NT2/D1 (cell line): ENCODE measurements at regions not wholly inside any gene's neighbourhood (a gene's known extent, or its start where the extent isn't known, plus 50 kb on each side); places are given as distances from the start of the nearest gene placed in this dataset.

ENCODE experiments used
- SUZ12 ChIP-seq: IDR thresholded peaks from 2 replicates; pipeline ENCODE4 v1.6.1; 2011; ENCODE audit not compliant: insufficient read length, insufficient read depth; ENCODE audit errors: extremely low read depth
- ZNF274 ChIP-seq: IDR thresholded peaks from 2 replicates; pipeline ENCODE4 v1.6.1; 2011; ENCODE audit warnings: mild to moderate bottlenecking, low read depth, low read length

GRCh38 chr5:174454464-174454863 lies 269.9 kb upstream of the MSX2 start:
- TF ChIP-seq ZNF274 (no peak), SUZ12 (no peak)
